ENCODE measurements at regions not wholly inside any gene's neighbourhood (a gene's known extent, or its start where the extent isn't known, plus 50 kb on each side); places are given as distances from the start of the nearest gene placed in this dataset.

GRCh38 chr12:25376407-25376806 lies 125.7 kb upstream of the KRAS start:
- POLR2A ChIA-PET = interaction anchor here (1.3 kb wide), 1 partner anchor 55 kb away, joined by 3 read pairs; no protein-coding TSS in a partner anchor
- CTCF ChIA-PET = no interaction called here
- Mint-ChIP-seq H3K4me1 (peaks cover 7% of the 10 kb centered on the region), H3K27ac (no peak overlapping the region), H3K4me3 (no peak overlapping the region), H3K36me3 (ENCODE audit: low read depth) (no peaks in the 10 kb centered on the region), H3K27me3 (no peaks in the 10 kb centered on the region), H3K9me3 (no peaks in the 10 kb centered on the region)
- no peak for DNase-seq
- ATAC-seq (ENCODE audit: low read depth) = no peak
- TF ChIP-seq CTCF (IDR thresholded peaks at IDR 0.05) = no peak
- intact Hi-C loops (cut with micrococcal nuclease) = no loop called here

GRCh38 chr12:25372969-25373817 lies 122.5 kb upstream of the KRAS start:
- H3K27me3 Mint-ChIP-seq = no peaks in the 10 kb centered on the region

GRCh38 chr12:25372002-25372401 lies 121.3 kb upstream of the KRAS start:
- no peak for TF ChIP-seq CTCF (IDR thresholded peaks at IDR 0.05)
- intact Hi-C loops (cut with micrococcal nuclease) = no loop called here
- ChIA-PET CTCF (no interaction called here), POLR2A (interaction anchor here (0.6 to 1.7 kb wide), 2 partner anchors 96 to 131 kb away, joined by 3 to 6 read pairs; no protein-coding TSS in a partner anchor)
- H3K4me1 Mint-ChIP-seq = no peaks in the 10 kb centered on the region
- H3K36me3 Mint-ChIP-seq (ENCODE audit: low read depth) = no peaks in the 10 kb centered on the region
- H3K27me3 Mint-ChIP-seq = no peaks in the 10 kb centered on the region
- H3K9me3 Mint-ChIP-seq = no peaks in the 10 kb centered on the region
- H3K27ac Mint-ChIP-seq = no peak overlapping the region
- DNase-seq = no peak
- ATAC-seq (ENCODE audit: low read depth) = no peak
- no peak overlapping the region for H3K4me3 Mint-ChIP-seq

More at GRCh38 chr12:25372969-25373817, 122.5 kb upstream of the KRAS start:
- no peak overlapping the region for H3K27ac Mint-ChIP-seq
- TF ChIP-seq CTCF (IDR thresholded peaks at IDR 0.05) = no peak
- peaks cover 7% of the 10 kb centered on the region for H3K4me1 Mint-ChIP-seq
- no peaks in the 10 kb centered on the region for H3K36me3 Mint-ChIP-seq (ENCODE audit: low read depth)
- intact Hi-C loops (cut with micrococcal nuclease) = no loop called here
- CTCF ChIA-PET = no interaction called here
- DNase-seq (no peak), ATAC-seq (ENCODE audit: low read depth) (no peak)
- POLR2A ChIA-PET = interaction anchor here (0.7 to 1.7 kb wide), 4 partner anchors 9 to 132 kb away, joined by 3 to 6 read pairs (median 5); no protein-coding TSS in a partner anchor
- H3K9me3 Mint-ChIP-seq = no peaks in the 10 kb centered on the region
- H3K4me3 Mint-ChIP-seq = no peak overlapping the region

GRCh38 chr12:25368557-25368956 lies 117.8 kb upstream of the KRAS start:
- no peaks in the 10 kb centered on the region for H3K27me3 Mint-ChIP-seq
- no peak for TF ChIP-seq CTCF (IDR thresholded peaks at IDR 0.05)
- intact Hi-C loops (cut with micrococcal nuclease) = no loop called here
- ChIA-PET POLR2A (interaction anchor here (1.0 to 2.0 kb wide), 3 partner anchors 9 to 16 kb away, joined by 3 to 4 read pairs (median 4); no protein-coding TSS in a partner anchor), CTCF (interaction anchor here (1.1 to 2.3 kb wide), 2 partner anchors 20 to 127 kb away, joined by 4 to 7 read pairs; no protein-coding TSS in a partner anchor)
- no peak for DNase-seq
- H3K36me3 Mint-ChIP-seq (ENCODE audit: low read depth) = no peaks in the 10 kb centered on the region
- H3K4me3 Mint-ChIP-seq = no peak overlapping the region
- ATAC-seq (ENCODE audit: low read depth) = no peak
- no peaks in the 10 kb centered on the region for H3K9me3 Mint-ChIP-seq
- peaks cover 18% of the 10 kb centered on the region for H3K4me1 Mint-ChIP-seq
- no peak overlapping the region for H3K27ac Mint-ChIP-seq

GRCh38 chr12:25366122-25366521 lies 115.4 kb upstream of the KRAS start:
- ChIA-PET CTCF (interaction anchor here (1.7 kb wide), 1 partner anchor 21 kb away, joined by 7 read pairs; no protein-coding TSS in a partner anchor), POLR2A (interaction anchor here (4.3 kb wide), 1 partner anchor 17 kb away, joined by 14 read pairs; no protein-coding TSS in a partner anchor)
- no peak for DNase-seq
- TF ChIP-seq CTCF (IDR thresholded peaks at IDR 0.05) = no peak
- intact Hi-C loops (cut with micrococcal nuclease) = no loop called here
- no peak for ATAC-seq (ENCODE audit: low read depth)
- H3K9me3 Mint-ChIP-seq = no peaks in the 10 kb centered on the region
- H3K27me3 Mint-ChIP-seq = peaks cover 2% of the 10 kb centered on the region
- no peak overlapping the region for H3K27ac Mint-ChIP-seq
- H3K4me3 Mint-ChIP-seq = no peak overlapping the region
- peaks cover 19% of the 10 kb centered on the region for H3K4me1 Mint-ChIP-seq
- H3K36me3 Mint-ChIP-seq (ENCODE audit: low read depth) = no peaks in the 10 kb centered on the region

All from activated B cell treated with CpG ODN at 0.5 μM for 24 hours (primary cell).